A204.1 (cell line): ENCODE measurements at regions not wholly inside any gene's neighbourhood (a gene's known extent, or its start where the extent isn't known, plus 50 kb on each side); places are given as distances from the start of the nearest gene placed in this dataset.

Experiments used
- FAIRE-seq: peaks from 2 replicates; lab custom pipeline; 2012; peaks lifted over from hg19 to GRCh38; lab: Jason Lieb, UNC

DNA sequence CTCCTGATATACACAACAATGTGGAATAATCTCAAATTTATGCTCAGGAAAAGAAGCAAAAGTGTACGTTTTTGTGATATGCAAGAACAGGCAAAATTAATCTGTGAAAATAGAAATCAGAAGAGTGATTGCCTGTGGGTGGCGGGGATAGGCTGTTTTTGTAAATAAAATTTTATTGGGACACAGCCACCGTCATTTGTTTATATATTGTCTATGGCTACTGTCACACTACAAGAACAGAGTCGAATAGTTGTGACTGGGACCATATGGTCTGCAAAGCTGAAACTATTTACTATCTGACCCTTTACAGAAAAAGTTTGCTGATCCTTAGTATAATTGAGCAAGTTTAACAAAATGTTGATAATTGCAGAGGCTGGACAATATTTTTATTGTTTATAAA is 269.5 kb upstream of the HTR2A start:
- no peak for FAIRE-seq

DNA sequence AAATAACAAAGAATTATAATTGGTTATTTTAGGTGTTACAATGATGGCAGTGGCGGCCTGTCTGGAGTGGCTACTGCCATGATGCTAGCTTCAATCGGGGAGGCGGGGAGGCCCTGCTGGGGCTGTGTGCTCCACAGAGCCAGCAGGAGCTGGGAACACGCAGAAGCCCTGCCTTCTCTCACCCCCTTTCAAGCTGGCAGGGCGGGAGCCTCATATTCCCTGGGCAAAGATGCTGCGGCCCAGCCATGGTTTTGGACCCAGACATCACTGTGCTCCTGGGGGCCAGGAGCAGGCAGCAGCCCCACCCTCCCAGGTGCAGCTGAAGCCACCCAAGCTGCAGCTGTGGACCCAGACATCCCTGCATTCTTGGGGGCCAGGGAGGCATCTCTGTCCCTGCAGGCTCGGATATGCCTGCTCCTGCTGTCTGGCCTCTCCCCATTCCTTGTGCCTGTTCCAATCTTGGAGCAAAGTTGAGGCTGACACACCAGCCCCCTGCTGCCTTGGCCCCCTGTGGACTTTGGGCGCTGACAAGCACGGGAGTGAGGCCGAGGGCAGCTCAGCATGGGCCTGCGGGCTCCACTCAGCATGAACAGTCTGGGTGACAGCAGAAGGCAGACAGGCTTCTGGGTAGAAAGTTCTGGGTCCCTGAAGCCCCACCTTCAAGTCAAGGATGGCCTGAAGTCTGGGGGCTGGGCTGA is 263.1 kb upstream of the HTR2A start:
- FAIRE-seq, result no peak

DNA sequence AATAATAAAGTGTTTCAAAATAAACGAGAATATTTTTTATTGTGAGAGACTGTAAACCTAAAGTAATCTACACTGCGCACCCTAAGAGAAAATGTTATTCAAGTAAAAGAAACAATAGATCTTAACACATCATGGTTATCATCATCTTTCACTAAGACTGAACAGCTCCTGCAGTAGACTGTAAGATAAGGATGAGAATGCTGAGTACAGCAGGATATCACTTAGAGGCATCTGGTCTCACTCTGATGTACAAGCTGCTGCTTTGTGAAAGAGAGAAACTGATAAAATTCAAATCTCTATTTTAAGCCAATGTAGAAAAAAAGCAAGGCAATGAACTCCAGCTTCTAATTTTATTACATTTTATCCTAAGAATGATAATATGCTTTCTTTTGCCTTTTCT is 261.7 kb upstream of the HTR2A start:
- FAIRE-seq, result no peak

DNA sequence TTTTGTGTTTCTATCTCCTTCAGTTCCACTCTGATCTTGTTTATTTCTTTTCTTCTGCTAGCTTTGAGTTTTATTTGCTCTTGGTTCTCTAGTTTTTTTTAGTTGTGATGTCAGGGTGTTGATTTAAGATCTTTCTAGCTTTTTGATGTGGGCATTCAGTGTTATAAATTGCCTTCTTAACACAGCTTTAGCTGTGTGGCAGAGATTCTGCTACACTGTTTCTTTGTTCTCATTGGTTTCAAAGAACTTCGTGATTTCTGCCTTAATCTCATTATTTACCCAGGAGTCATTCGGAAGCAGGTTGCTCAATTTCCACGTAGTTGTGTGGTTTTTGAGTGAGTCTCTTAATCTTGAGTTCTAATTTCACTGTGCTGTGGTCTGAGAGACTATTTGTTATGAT is 251.7 kb upstream of the HTR2A start:
- FAIRE-seq, result no peak

DNA sequence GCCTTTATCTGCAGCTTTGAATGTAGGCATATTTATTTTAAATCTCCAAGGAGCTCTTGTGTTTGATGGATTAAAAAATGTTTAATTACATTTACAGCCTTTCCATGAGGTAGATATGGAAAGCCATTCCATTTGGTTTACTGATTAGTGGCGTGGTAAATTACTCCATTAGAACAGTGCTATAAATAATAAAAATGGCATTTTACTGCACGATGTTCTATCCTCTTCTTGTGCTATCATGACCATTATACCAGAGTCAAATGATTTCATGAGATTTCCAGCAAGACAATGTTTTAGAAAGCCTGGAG is 250.9 kb upstream of the HTR2A start:
- FAIRE-seq, result no peak

DNA sequence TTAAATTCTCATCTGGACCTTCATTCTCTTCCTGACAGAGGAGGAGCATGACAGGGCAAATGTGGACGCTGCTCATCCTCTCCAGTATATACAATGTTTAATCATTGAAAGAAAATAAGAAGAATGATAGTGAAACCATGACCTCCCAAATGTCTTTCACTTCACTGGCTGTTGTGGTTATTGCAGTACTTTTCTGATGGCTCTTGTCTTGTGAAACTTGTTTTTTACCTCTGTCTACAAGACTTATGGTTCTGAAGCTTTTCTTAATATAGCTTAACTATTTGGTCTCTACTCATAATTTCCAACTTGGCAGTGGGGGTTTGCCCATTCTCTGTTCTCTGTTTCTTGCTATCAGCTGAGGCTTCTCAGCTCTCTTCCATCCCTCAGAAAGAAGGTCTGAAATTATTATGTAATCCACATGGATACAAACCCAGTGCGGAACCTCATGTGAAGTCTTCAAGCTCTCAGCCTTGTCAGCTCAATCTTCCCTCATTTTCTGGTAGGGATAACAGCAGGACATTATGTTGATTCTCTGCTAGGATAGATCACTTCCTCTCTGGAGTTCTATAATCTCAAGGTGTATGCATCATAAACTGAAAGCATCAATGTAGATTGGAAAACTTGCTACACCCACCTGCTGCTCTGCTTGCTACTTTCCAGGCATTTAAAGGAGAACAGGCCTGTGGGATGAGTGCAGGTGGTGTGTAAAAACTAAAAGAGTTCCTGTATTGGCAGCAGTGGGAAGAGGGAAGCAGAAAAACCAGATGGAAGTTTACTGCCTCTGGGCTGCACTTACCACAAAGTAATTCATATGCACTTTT is 250.3 kb upstream of the HTR2A start:
- no peak for FAIRE-seq

DNA sequence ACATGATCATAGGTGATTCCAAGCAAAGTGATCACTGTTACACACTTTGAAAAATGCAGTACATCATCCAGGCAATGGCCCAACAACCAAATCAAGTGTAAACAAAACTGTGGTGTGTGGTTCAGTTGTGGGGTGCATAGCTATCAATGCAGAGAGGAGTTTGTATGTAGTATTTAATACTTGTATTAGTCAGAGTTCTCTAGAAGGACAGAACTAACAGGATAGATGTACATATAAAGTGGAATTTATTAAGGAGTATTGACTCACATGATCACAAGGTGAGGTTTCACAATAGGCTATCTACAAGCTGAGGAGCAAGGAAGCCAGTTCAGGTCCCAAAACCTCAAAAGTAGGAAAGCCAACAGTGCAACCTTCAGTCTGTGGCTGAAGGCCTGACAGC is 249.3 kb upstream of the HTR2A start:
- FAIRE-seq, result no peak

DNA sequence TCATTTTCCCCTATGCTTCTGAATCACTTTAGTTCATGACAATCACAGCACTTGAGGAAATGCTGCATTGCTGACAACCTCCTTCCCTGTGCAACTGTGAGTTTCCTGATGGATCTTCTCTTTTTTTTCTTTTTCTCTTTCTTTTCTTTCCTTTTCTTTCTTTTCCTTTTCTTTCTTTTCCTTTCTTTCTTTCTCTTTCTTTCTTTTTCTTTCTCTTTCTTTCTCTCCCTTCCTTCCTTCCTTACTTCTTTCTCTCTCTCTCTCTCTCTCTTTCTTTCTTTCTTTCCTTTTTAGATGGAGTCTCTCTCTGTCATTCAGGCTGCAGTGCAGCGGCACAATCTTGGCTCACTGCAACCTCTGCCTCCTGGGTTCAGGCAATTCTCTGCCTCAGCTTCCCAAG is 247.9 kb upstream of the HTR2A start:
- FAIRE-seq, result no peak

DNA sequence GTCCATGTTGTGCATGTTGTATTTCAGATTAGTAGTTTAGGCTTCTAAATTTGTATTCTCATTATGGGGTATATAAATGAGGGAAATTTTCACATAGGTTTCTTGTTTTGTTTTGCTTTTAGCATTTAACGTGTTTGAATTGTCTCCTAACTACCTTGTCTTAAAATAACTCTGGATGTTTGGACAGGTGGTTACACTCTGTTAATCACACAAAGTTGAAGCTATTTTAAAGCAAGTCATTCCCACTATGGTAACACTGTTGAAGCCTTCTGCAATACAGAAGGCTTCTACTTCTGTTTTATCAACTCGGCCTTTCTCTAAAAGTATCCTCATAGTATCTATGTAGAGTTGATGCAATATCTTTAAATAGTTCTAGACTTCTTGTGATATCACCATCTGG is 245.3 kb upstream of the HTR2A start:
- no peak for FAIRE-seq

DNA sequence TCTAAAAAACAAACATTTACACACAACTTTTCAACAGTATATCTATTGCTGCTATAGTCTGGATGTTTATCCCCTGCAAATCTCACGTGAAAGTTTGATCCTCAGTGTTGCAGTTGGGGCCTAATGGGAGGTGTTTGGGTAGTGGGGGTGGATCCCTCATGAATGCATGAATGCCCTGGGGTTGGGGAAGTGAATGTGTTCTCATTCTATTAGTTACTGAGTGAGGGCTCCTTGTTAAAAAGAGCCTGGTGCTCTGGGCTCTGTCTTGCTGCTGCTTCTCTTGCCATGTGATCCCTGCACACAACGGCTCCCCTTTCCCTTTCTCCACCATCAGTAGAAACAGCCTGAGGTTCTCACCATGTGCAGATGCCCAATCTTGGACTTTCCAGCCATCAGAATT is 242.7 kb upstream of the HTR2A start:
- no peak for FAIRE-seq

DNA sequence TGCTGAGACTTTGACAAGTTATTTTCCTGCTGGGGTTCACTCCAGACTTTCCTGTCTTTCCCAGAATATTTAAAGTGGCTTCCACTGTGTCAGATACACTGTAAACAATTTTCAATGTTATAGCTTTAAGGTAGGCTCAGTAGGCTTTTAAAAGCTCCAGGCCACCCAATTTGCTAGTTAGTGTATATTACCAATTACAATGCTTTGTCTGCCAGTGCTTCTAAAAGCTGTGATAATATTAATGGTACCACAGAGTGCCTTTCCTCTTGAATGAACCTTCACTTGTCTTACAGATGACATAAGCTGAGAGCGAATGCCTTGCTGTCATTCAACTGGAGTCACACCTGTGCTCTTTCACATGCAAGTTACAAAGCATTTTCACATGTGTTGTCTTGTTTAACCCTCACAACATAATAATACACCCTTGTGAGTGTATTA is 239.7 kb upstream of the HTR2A start:
- no peak for FAIRE-seq

DNA sequence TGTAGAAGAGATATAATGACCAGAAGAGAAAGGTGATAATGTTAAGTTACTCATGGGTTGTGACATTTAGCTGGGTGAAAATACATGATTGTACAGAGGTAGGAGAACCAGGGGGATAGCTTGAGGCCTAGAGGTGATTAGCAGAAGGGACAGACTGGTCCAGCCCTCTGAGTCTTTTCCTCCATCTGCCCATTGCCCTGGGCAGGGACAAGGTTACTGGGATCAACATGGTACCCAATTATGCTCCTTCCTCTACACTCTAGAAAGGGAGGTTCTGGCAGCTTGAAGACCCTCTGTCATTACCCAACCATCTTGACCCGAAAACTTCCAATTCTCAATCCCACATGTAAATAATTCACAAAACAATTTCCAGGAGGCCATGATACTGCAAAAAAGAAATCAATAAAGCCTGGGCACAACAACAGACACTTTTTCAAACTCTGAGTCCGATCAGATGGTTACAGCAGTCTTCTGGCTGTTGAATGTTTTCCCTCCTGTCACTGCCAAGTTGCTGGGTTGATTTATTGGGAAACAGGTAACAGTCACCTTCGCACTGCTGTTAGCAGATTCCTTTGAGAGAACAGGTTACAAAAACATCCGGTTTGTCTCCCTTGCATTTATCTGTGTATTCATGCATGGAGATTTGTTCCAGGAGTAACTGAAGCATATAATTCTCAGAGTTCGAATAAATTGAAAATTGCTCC is 239.1 kb upstream of the HTR2A start:
- FAIRE-seq, result no peak

DNA sequence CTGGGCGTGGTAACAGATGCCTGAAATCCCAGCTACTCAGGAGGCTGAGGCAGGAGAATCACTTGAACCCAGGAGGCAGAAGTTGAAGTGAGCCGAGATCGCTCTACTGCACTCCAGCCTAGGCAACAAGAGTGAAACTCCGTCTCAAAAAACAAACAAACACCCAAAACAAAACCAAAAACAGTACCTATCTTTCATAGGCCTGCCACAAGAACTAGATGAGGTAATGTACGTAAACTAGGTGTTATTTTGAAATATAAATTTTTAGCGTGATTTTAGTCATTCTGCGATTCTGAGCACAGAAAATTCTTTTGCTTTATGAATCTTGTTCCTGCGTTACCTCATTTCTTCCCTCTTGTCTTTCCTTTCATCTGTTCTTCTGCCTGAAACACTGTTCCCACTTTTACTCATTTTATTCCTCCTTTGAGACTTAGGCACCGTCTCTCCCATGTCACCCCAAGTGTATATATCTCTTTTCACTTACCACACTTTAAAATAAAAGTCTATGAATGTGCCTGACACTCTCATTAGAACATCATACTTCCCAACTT is 238.2 kb upstream of the HTR2A start:
- no peak for FAIRE-seq

DNA sequence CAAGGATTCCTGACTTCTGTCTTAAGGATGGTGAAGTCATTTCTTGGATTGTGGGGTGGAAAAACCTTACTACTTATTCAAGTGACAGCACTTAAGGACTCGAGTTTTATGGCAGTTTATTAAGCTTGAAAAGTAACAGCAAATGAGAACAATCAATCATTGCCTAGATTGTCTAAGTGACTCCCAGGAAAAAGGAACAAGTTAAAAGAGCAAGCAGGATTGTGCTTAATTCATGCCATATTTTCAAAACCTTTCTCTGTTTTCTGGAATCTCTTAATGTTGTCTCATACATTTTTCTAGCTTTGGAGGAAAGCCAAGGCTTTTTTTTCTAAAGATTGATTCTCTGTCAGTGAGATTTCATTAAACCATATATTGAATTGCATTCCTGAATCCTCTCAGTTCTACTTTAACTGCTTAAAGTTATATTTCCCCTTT is 236.2 kb upstream of the HTR2A start:
- FAIRE-seq, result no peak

DNA sequence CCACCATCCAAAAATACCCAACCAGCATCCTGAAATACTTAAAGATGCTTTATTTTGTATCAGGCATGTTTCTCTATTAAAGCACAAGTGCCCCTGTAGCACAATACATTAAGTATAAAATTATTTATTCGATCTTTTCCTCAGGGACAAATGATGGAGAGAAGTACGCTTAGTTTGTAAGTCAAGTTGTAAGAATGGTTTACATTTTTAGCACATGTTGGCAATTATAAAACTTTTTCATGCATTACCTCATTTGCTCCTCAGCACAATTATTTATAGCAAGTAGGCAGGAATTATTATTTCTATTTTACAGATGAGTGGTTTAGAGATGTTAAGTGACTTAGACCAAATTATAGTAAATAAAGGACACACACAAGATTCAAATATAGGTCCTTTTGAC is 232.6 kb upstream of the HTR2A start:
- no peak for FAIRE-seq

DNA sequence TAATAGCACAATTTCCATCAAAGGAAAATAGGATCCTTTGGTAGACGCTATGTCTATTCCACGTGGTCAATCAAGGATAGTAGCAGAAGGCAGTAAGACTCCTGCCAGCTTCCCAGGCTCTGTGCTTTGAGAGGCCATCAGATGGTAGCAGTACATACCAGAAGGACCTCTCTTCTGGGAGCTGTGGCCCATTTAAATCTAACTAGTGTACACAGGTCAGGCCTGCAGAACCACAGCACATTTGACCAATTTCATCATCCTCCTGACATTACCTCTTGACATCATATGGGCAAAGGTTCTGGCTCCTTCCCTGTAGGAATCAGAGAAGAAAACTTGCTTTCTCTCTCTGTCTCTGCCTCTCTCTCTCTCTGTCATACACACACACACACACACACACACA is 229.6 kb upstream of the HTR2A start:
- no peak for FAIRE-seq

DNA sequence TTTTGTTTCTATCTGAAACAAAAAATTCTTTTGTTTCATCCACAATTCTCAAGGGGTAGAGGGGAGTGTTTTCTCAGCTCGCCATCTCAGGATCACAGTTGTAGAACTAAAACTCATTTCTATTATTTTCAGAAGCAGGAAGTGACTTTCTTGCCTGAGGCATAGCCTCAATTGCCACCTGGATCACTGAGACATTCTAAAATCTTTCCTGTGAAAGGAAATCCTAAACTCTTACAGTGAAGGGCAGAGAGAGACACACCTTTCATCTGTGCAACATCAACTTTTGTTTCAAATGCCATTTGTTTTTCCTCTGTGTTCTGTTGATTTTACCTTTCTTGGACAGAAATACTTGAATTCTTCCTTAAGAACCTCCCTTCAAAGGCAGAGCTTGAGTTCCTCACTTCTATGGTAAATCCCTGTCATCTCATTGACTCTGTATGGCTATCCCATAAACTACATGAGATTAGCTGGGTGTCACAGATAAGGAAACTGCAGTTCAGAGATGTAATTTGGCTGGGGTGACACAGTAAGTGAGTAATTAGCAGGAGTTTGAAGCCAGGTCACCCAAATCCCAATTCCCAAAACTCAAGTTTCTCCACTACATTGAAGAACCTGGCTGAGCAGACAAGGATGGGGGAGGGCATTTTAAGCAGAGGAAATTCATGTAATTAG is 224.4 kb upstream of the HTR2A start:
- no peak for FAIRE-seq

DNA sequence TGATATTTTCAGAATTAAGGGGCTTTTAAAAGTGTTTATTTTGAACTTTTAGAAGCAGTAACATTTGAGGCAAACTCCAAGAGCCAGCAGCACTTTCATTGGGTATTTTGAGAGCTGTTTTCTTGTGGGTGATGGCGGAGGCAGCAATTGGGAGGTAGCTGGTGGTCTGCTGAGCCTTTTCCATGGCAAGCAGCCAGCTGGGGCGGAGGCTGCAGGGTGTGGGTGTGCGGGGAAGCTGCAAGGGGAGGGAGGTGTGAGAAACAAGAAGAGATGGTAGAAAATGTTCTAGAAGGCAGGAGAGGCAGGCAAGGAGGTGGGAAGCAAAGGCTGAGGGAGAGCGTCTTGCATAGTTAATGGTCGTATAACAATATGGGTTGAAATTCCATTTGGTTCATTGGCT is 223.4 kb upstream of the HTR2A start:
- no peak for FAIRE-seq

DNA sequence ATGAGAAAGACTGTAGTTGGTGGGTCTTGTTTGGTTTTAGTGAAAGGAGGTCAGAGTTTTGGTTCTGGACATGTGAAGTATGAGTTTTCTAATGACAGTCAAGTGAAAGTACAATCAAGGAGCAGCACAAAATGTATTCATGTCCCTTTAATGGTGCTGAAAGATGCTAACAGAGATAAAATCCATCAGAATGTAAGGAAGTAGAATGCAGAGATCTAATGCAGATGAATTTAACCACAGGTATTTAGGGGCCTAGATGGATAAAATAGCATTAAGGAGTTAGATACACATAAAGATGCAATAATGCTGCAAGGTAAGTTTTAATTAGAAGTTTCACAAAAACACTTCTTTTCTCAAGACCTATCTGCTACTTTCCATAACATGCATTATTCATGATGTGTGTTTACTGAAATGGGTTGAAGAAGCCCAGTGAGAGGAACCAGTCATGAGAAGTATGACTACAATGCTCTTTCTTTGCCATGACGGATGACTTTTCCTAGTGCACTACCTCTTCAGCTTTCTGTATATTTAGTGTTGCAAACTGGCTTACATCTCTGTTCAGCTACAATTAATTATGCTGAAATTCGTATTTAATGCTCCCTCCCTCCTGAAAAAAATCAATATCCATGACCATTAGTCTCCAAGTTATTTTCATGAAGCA is 222.9 kb upstream of the HTR2A start:
- no peak for FAIRE-seq

DNA sequence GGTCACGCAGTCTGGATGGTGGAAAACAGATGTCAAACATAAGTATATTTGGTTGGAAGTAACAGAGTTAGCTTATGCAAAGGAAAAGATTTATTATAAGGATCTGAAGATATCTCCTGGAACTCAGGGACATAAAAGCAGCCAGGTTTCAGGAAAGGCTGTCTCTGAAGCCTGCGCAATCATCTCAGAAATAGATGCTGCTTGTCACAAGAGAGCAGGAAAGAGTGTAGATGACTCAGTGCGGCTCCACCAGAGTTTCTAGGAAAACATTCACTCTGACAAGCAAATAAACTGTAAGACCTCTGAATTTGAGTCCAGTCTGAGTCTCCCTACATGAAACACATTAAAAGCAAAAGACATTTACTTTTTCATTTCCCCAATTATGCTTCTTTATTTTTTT is 220.4 kb upstream of the HTR2A start:
- FAIRE-seq, result no peak

DNA sequence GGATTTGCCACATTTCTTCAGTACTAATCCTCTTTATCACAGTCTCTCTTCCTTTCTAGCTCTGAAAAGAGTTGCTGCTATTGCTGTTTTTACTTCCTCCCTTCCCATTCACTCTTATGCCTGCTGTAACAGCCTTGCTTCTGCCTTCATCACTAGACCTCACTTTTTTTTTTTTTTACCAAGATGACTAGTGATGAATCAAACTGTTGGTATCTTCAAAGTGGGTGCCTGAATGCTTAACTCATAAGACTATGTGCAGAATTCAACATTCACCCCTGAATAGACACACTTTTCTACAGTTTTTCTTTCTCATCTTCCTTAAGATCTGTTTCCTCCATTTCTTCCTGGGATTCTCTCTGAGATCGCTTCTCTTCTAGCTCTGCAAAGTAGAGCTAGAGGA is 217.2 kb upstream of the HTR2A start:
- no peak for FAIRE-seq

DNA sequence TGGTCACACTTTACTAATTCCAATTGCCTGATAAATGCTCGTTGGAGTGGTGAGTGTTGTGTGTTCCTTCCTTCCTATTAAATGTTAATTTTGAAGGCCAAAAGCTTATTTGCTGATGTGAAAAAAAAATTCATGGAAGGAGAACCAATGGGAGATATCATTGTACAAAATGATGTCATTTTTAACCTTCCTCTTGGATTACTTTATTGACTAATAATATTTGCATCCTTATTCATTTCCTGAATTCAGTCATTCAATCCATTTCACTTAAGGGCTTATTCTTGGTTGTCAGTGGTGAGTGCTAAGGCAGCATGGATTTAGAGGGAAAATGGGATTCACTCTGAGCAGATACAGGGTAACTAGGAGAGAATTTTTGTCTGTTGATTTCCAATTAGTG is 216.0 kb upstream of the HTR2A start:
- FAIRE-seq, result no peak
